OCI-LY7 (cell line): ENCODE measurements at regions not wholly inside any gene's neighbourhood (a gene's known extent, or its start where the extent isn't known, plus 50 kb on each side); places are given as distances from the start of the nearest gene placed in this dataset.
"Not testable (repeated sequence)": the region's sequence is repeated elsewhere in the genome, so short reads cannot be mapped to it uniquely, and the experiment has no call there.

Experiments
- CTCF ChIP-seq: fragments of 200-600 bp; sonication (generic); conservative IDR thresholded peaks from 2 replicates; pipeline ENCODE4 v1.5.1; 2014; ENCODE audit warnings: mild to moderate bottlenecking, antibody characterized with exemption, low read length, moderate library complexity, mixed read lengths
- EZH2phosphoT487 ChIP-seq: fragments of 200-600 bp; sonication (generic); IDR thresholded peaks from 2 replicates; pipeline ENCODE4 v1.6.1; 2018; ENCODE audit warnings: low read depth, borderline replicate concordance, mild to moderate bottlenecking, mixed run types, antibody characterized with exemption, low read length, moderate library complexity, mixed read lengths

- not testable (repeated sequence) for TF ChIP-seq CTCF, EZH2phosphoT487
Measured at GRCh38 chr7:106530183-106530582, 130.8 kb downstream of the CCDC71L start.
